SU-DHL-6 (cell line): ENCODE measurements at regions not wholly inside any gene's neighbourhood (a gene's known extent, or its start where the extent isn't known, plus 50 kb on each side); places are given as distances from the start of the nearest gene placed in this dataset.

Source experiments
- EZH2phosphoT487 ChIP-seq: fragments of 200-600 bp; sonication (generic), shearing (Covaris generic); conservative IDR thresholded peaks from 2 replicates; pipeline ENCODE4 v1.6.1; 2018; ENCODE audit warnings: mild to moderate bottlenecking, antibody characterized with exemption, low read length, moderate library complexity, mixed read lengths
- TF ChIP-seq, protein P1 (sequence below): fragments of 200-600 bp; sonication (generic); IDR thresholded peaks from one replicate; pipeline ENCODE4 v1.5.1; 2017; ENCODE audit warnings: antibody characterized with exemption, mild to moderate bottlenecking, low read length, moderate library complexity; ENCODE audit not compliant: insufficient read depth, poor library complexity, severe bottlenecking

DNA sequence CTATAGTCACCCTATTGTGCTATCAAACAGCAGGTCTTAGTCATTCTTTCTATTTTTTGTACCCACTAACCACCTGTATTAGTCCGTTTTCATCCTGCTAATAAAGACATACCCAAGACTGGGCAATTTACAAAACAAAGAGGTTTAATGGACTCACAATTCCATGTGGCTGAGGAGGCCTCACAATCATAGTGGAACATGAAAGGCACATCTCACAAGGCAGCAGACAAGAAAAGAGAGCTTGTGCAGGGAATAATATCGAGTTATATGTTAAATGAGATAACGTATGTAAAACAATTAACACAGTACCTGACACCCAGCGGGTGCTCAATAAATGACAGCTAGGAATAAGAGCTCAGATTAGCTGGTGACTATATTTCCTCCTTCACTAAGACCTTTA is 88.1 kb upstream of the WDR44 start:
- TF ChIP-seq EZH2phosphoT487 = no peak
- TF ChIP-seq, protein P1, sequence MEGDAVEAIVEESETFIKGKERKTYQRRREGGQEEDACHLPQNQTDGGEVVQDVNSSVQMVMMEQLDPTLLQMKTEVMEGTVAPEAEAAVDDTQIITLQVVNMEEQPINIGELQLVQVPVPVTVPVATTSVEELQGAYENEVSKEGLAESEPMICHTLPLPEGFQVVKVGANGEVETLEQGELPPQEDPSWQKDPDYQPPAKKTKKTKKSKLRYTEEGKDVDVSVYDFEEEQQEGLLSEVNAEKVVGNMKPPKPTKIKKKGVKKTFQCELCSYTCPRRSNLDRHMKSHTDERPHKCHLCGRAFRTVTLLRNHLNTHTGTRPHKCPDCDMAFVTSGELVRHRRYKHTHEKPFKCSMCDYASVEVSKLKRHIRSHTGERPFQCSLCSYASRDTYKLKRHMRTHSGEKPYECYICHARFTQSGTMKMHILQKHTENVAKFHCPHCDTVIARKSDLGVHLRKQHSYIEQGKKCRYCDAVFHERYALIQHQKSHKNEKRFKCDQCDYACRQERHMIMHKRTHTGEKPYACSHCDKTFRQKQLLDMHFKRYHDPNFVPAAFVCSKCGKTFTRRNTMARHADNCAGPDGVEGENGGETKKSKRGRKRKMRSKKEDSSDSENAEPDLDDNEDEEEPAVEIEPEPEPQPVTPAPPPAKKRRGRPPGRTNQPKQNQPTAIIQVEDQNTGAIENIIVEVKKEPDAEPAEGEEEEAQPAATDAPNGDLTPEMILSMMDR = no peak
